AG09319 (cell line): ENCODE measurements at regions not wholly inside any gene's neighbourhood (a gene's known extent, or its start where the extent isn't known, plus 50 kb on each side); places are given as distances from the start of the nearest gene placed in this dataset.

Source experiments
- DNase-seq: peaks from one replicate; pipeline ENCODE4 v3.0.0-alpha.2; 2010; ENCODE audit warnings: low read depth; ENCODE audit errors: extremely low read depth
- CTCF ChIP-seq: IDR thresholded peaks from 2 replicates; pipeline ENCODE4 v1.5.1; 2011; ENCODE audit warnings: low read depth, mild to moderate bottlenecking, inconsistent platforms, low read length, moderate library complexity

- no peak for TF ChIP-seq CTCF
- DNase-seq, result no peak
Measured at GRCh38 chrX:437661-438390, 51.1 kb upstream of the PPP2R3B start.

GRCh38 chrX:439241-439640, 52.5 kb upstream of the PPP2R3B start:
- TF ChIP-seq CTCF, result no peak
- DNase-seq, result no peak

- DNase-seq, result no peak
- no peak for TF ChIP-seq CTCF
Measured at GRCh38 chrX:439719-440118, 53.0 kb upstream of the PPP2R3B start.

- DNase-seq, result no peak
- no peak for TF ChIP-seq CTCF
Measured at GRCh38 chrX:440636-441035, 53.9 kb upstream of the PPP2R3B start.

GRCh38 chrX:443536-444210, 57.0 kb upstream of the PPP2R3B start:
- DNase-seq, result no peak
- TF ChIP-seq CTCF, result no peak

GRCh38 chrX:444305-444704, 57.6 kb upstream of the PPP2R3B start:
- DNase-seq, result no peak
- TF ChIP-seq CTCF, result no peak

- TF ChIP-seq CTCF, result no peak
- DNase-seq, result no peak
Measured at GRCh38 chrX:445727-446126, 59.0 kb upstream of the PPP2R3B start.
